ENCODE measurements at regions not wholly inside any gene's neighbourhood (a gene's known extent, or its start where the extent isn't known, plus 50 kb on each side); places are given as distances from the start of the nearest gene placed in this dataset.

DNA sequence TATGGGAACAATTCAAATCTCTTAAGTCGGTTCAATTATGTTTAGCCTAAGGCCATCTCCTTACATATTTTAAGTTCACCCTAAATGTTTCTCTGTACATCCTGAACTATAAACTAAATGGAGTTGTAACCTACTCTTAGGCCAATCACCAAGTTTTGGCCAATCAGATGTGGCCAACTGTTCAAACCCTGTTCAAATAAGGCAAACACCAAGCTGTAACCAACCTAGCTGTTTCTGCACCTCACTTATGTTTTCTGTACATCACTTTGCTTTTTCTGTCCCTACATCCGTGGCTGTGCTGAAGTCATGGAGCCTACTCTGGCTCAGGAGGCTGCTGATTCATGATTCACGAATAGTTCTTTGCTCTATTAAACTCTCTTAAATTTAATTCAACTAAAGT, 165.3 kb downstream of the GASK1B start:
- Histone ChIP-seq H3K9me3 (no peaks in the 10 kb centered on the region), H3K4me3 (no peak overlapping the region), H3K36me3 (no peaks in the 10 kb centered on the region), H3K27ac (peak overlapping the region; percentile 38 to 79 (median 63)), H3K27me3 (no peaks in the 10 kb centered on the region), H3K4me1 (peaks cover 0 to 75% (median 38%) of the 10 kb centered on the region in 12 donors)
- DNase-seq = no peak
- intact Hi-C loops (cut with DNase I) = loop anchor here in 3 of 10 donors (5.0 to 10.0 kb wide), 2 partner anchors 47 to 165 kb away; partner anchors contain the start of gene GASK1B (in 2 of the 3)
- WGBS, 4 donors = 57 to 64% (median 59%) methylated on average over 3 of the region's 3 CpGs
- ATAC-seq = peak in 1 of 4 donors; percentile 35
- no peak for TF ChIP-seq POLR2A (IDR thresholded peaks at IDR 0.05)
- TF ChIP-seq, protein P1, sequence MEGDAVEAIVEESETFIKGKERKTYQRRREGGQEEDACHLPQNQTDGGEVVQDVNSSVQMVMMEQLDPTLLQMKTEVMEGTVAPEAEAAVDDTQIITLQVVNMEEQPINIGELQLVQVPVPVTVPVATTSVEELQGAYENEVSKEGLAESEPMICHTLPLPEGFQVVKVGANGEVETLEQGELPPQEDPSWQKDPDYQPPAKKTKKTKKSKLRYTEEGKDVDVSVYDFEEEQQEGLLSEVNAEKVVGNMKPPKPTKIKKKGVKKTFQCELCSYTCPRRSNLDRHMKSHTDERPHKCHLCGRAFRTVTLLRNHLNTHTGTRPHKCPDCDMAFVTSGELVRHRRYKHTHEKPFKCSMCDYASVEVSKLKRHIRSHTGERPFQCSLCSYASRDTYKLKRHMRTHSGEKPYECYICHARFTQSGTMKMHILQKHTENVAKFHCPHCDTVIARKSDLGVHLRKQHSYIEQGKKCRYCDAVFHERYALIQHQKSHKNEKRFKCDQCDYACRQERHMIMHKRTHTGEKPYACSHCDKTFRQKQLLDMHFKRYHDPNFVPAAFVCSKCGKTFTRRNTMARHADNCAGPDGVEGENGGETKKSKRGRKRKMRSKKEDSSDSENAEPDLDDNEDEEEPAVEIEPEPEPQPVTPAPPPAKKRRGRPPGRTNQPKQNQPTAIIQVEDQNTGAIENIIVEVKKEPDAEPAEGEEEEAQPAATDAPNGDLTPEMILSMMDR (IDR thresholded peaks at IDR 0.05) = no peak

DNA sequence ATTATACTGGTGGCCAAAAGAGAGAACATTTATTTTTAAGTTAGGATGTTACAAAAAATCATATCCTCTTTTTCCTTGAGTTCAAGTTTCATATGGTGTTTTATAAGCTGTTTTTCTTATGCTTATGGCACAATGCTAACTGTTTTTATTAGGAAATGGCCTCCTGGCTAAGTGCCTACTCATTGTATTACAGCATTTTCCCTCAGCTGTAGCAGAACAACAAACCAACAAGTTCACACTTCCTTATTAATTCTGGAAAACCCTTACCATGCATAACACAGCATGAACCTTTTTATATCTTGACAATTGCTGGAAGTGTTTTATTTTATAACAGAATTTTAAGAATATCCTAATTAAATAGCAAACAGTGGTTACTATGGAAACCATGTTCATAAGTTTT, 165.8 kb downstream of the GASK1B start:
- H3K4me1 ChIP-seq = peaks cover 0 to 76% (median 38%) of the 10 kb centered on the region in 12 donors
- H3K9me3 ChIP-seq = no peaks in the 10 kb centered on the region
- peak overlapping the region in 2 of 12 donors; percentile 1 to 6 for H3K4me3 ChIP-seq
- intact Hi-C loops (cut with DNase I) = loop anchor here in 3 of 10 donors (5.0 to 10.0 kb wide), 2 partner anchors 48 to 165 kb away; partner anchors contain the start of gene GASK1B (in 2 of the 3)
- TF ChIP-seq, protein P1 (IDR thresholded peaks at IDR 0.05) = no peak
- no peak for TF ChIP-seq POLR2A (IDR thresholded peaks at IDR 0.05)
- ATAC-seq (peak; percentile 35 to 92 (median 77)), DNase-seq (peak in 2 of 5 donors; percentile 51 to 67)
- H3K36me3 ChIP-seq = no peaks in the 10 kb centered on the region
- H3K27me3 ChIP-seq = no peaks in the 10 kb centered on the region
- peak overlapping the region in 10 of 12 donors; percentile 47 to 79 (median 64) for H3K27ac ChIP-seq

DNA sequence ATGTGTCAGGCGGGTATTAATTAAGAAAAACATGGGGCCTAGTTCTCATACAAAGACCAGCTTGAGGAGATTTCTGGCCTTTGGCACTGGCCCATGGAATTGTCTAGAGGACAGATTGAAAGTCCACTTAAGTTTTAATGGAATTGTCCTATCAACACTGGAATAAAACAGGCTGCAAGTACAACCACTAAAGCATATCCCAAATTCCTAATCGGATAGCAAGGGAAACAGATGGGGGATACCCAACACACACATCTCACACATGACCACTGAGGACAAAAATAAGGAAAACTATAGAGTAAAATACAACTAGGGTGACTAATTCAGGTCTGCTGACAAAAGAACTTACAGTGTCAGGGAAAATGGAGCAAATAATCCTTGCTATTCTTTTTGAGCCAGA, 167.8 kb downstream of the GASK1B start:
- no peaks in the 10 kb centered on the region for H3K27me3 ChIP-seq
- H3K4me1 ChIP-seq = peaks cover 0 to 74% (median 38%) of the 10 kb centered on the region in 12 donors
- no peak overlapping the region for H3K4me3 ChIP-seq
- 58 to 64% (median 61%) methylated on average over 2 of the region's 2 CpGs for WGBS, 4 donors
- H3K9me3 ChIP-seq = no peaks in the 10 kb centered on the region
- H3K27ac ChIP-seq = peak overlapping the region in 9 of 12 donors; percentile 3 to 79 (median 31)
- TF ChIP-seq, protein P1 (IDR thresholded peaks at IDR 0.05) = no peak
- TF ChIP-seq POLR2A (IDR thresholded peaks at IDR 0.05) = no peak
- intact Hi-C loops (cut with DNase I) = loop anchor here in 3 of 10 donors (5.0 to 10.0 kb wide), 2 partner anchors 50 to 167 kb away; partner anchors contain the start of gene GASK1B (in 2 of the 3)
- no peaks in the 10 kb centered on the region for H3K36me3 ChIP-seq
- DNase-seq (peak in 2 of 5 donors; percentile 33 to 37), ATAC-seq (peak in 1 of 4 donors; percentile 15)

DNA sequence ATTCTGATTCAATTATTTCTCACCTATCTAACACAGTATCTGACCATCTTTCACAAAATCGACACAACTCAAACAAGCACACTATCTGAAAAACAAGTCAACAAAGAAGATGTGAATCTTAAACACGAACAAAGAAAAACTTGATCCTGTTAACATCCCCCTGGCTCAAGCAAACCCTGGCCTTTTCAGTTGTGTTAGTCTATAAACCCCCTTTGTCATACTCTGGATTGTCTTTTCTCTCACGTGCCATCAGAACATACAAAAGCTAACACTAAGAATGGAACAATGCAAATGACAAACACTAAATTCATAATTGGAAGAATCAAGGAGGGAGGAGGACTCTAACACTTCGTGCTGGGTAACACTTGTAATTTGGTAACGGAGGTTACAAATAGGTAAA, 168.7 kb downstream of the GASK1B start:
- no peak overlapping the region for H3K4me3 ChIP-seq
- H3K9me3 ChIP-seq = no peaks in the 10 kb centered on the region
- intact Hi-C loops (cut with DNase I) = loop anchor here in 1 of 10 donors (10.0 kb wide), 1 partner anchor 51 kb away; no protein-coding TSS in a partner anchor
- WGBS, 4 donors = 81 to 88% (median 81%) methylated on average over 5 of the region's 5 CpGs
- no peak for DNase-seq
- no peak for ATAC-seq
- no peaks in the 10 kb centered on the region for H3K27me3 ChIP-seq
- H3K4me1 ChIP-seq = peaks cover 0 to 70% (median 36%) of the 10 kb centered on the region in 12 donors
- H3K27ac ChIP-seq = peak overlapping the region in 5 of 12 donors; percentile 19 to 66 (median 32)
- H3K36me3 ChIP-seq = no peaks in the 10 kb centered on the region
- TF ChIP-seq, protein P1 (IDR thresholded peaks at IDR 0.05) = no peak
- TF ChIP-seq POLR2A (IDR thresholded peaks at IDR 0.05) = no peak
